HG03045 (cell line): ENCODE measurements at regions not wholly inside any gene's neighbourhood (a gene's known extent, or its start where the extent isn't known, plus 50 kb on each side); places are given as distances from the start of the nearest gene placed in this dataset.

Source experiments
- ATAC-seq: cut with Tn5 transposase; IDR thresholded peaks from one replicate; pipeline ENCODE4 v1.9.1; 2021; ENCODE audit warnings: mild to moderate bottlenecking, moderate library complexity; ENCODE audit not compliant: unreplicated experiment

DNA sequence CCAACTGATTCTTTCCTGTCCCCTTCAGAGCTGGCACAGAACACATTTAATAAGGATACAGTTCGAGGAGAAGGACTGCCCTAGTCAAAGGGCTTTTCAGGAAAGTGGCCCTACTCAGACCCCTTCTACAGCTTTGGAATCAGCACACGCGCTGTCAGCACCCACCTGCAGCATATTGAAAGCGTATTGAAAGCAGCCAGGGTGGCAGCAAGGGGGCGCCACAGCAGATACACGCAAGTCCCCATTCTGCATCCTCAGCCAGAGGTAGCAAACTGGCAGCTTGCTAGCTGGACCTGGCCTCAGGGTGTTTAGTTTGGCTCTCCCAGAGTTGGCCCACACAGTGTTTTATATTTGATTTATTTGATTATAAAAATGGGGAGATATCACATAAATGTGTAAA lies 101.0 kb upstream of the NT5C1B start:
- ATAC-seq, result no peak

DNA sequence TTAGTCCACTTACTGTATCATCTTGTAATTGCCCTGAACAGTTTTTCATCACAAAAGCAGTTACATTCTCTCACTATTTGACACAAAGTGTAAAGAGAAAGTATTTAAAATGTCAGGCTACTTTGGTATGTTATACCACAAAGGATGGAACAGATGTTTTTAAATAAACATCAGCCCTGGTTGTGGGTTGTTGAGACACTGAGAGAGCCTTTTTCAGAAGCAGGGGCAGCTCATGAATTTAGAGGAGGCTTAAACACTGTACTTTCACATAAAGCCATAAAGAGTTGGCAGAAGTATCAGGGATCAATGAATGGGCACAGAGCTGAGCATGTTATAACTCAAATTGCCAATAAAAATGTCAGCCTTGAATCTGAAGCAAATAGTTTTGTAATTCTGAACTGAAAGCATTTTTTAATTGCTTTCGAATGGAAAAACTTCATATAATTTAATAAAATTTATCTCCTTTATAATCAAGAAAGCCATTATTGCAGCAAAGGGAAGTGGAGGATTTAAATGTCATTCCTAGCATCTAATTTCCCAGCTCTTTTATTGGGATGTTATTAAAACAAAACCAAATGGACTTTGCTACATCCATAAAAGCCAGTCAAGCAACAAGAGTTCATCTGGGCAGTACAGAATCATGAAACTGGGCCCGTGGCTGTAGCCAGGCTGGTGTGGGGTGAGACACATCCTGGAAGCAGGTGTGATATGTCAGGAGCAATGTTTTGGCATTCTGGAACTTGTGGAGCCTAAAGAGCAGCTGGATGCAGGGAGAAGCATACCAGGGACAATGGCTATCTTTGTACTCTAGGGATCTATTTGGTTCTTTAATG lies 95.1 kb upstream of the NT5C1B start:
- ATAC-seq, result no peak

DNA sequence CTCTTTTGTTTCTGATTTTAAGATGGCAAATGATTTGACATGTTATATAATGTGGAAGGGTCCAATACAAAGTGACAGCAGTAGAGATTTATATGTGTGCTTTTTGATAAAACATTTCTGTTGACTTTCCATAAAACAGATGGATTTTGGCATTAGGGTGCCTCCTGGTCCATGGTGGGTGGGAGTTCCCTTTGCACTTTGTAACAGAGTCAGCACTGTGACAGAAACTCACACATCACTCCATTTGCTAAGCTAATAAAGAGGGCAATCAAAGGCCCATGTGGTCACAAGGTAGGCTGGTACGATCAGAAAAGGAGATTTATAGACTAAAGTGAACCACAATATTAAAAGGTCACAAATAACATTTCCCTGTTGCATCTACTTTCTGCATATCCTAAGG lies 93.3 kb upstream of the NT5C1B start:
- ATAC-seq, result no peak

DNA sequence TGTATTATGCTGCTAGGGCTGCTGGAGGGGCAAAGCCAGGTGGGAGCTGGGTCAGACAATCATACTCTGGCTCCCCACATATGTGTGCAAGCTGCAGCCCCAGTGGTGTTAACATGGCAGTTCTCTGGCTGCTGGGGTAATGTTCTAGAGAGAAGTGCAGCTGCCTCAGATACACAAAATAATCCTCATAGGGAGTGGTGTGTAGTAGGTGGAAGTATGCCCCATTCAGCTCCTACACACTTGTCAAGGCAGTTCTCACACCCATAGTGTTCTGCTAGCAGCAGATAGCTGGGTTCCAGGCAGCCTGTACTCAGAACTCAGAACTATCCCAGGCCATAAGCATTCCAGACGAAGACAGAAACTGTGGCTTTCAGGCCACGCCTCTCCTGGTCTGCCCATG lies 87.9 kb upstream of the NT5C1B start:
- ATAC-seq, result no peak

DNA sequence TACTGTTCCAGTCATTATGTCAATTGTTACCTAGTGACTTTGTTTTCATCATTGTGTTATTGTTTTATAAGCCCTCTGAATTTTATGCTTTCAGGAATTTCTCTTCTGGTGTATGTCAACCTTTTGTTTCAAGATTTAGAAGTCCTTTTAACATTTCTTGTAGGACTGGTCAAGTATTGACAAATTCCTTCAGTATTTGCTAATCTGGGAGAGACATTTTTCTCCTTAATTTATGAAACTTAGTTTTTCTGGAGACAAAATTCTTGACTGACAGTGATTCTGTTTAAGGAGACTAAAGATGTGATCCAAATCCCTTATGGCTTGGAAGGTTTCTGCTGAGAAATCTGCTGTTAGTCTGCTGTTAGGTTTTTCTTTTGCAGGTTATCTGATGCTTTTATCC lies 84.9 kb upstream of the NT5C1B start:
- ATAC-seq, result no peak

DNA sequence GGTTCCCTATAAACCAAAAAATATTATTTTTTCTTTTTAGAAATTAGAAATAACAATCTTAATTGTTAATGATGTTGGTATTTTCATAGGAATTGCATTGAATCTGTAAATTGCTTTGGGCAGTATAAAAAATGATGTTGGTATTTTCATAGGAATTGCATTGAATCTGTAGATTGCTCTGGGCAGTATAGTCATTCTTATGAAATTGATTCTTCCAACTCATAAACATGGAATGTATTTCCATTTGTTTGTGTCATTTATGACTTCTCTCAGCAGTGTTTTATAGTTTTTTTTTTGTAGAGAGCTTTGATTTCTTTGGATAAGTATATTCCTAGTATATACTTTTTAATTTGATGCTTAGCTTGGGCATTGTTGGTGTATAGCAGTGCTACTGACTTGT lies 82.0 kb upstream of the NT5C1B start:
- ATAC-seq, result no peak

DNA sequence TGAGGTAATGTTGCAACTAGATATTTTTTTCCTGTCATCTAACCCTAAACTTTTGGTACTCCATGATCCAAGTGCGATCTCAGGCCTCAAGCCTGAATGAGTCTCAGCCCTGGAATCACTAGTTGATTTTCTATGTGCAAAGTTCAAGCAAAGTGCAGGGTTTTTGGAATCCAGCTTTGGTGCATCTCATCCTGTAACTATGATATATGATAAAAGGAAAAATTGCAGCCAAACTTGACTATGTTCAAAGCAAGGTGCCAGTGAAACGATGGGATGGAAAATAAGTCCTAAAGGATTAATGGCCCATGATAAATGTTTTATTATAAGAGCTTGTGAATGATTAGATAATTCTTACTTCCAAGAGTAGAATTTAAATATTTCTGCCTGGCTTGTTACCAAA lies 78.9 kb upstream of the NT5C1B start:
- ATAC-seq, result no peak

DNA sequence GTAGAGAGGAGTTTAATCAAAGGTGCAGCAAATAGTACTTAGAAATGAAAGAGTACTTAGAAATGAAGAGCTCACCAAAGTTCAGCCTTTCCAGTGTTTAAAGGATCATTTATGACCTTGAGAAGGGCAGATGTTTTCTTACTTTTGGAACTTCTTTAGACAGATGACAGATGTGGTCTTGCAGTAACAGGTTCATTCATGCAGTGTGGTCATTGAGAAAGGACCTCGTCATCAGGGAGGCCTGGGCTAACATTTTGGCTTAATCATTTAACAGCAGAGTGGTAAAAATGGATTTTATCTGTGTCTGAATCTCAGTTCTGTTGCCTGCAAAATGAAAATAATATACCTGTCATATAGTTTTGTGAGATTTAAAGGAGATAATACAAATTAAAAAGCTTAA lies 75.1 kb upstream of the NT5C1B start:
- ATAC-seq, result no peak

DNA sequence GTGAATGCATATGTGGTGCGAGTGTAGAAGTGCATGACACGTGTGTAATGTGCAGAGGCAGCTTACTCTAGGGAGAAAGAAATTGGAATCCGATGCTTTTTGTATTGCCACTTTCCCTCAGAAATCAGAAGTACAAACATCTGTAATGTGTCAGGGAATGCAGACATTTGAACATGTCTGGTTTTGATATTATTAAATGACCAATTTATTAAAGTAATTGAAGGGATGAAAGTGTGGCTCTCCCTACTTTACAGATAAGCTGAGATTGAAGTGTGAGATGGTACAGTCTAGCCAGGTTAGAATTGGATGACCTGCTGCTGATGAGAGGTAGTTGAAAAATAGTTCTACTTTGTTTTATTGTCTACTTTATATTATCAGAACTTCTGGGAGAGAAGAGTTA lies 74.5 kb upstream of the NT5C1B start:
- ATAC-seq, result no peak

DNA sequence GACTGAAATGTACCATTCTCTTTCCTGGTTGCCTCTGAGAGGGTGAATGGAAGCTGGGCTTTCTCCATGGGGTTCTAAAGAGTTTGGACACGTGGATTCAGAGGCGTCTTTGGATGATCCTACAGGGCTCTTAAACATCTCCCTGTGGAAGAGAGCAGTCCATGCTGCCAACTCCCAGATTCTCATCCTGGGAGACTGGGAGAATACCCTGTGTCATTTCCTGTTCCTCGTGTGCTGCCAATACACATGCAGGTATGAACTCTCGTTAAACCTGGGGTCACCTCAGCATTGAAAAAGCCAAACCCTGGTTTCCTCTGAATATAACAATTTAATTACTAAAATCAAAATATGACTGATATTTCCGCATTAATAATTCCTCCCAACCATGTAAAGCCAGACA lies 73.3 kb upstream of the NT5C1B start:
- no peak for ATAC-seq

DNA sequence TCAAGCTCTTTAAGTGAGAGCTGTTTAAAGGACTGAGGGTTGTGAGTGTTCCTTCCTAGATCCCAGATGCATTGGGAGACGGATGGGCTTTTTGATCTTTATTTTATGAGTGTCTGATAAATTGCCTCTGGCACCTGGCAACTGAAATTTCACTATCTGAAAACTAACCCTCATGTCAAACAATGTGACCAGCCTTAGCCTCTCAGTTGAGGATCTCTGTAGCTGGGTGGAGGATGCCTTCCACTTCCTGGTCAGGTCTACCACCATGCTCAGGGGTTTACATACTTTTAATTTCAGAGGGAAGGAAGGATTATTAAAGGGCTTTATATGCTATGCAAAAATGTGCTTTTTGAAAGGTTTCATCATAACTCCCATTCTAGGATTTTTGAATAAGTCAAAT lies 70.5 kb upstream of the NT5C1B start:
- no peak for ATAC-seq

DNA sequence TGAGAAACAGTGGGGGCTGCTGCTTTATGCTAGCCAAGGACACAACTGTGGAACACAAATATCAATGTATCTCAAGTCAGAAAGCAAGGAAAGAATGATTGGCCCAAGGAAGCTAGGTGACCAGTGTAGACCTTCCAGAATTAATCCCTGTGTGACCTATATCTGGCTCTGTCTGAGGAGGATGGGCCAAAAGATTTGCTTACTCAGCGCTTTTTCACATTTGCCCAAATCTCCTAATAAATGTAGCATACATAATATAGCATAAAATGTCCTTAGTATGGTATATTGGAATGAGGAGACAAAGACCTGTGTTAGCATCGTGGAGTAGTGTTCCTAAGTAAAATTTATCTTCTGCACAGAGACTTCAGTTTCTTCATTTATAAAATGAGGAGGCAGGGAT lies 66.7 kb upstream of the NT5C1B start:
- ATAC-seq, result no peak

DNA sequence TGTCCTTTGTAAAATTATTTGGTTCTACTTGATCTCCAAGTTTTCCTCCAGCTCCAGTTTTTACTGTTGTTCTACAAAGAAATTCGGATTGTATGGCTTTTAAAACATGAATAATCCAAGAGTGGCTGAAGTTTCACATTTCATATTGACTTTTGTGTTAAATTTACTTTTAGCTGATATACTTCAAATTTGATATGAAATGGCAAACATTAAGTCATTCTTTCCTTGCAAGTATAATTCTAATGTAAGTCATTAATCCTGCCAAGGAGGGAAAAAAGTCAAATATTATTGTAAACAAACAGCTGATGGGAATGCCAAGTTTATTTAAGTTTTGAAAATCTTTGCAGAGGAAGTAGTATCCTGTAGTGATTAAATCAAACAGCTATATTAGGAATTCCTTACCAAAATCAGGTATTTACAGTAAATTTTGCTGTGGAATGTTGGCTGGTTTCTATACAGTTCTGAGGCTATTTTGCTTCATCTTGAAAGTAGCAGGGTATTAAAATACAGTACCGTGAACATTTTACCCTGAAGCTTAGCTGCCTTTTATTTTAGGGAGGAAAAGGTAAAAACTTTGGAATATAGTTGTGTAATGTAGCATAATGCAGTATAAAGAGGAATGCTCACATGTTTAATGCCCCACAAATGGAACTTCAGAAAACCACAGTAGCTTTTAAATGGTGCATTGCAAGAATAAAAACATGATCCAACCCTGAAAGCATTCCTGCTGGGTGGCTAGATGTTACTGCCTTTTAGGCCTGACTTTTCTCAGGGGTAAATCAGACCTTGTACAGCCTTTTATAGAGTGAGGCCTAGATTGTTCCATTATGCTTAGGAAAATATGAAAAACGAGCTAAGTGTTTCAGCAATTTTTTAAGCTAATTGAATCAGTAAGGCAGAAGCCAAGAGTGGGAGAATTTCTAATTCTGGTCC lies 62.7 kb upstream of the NT5C1B start:
- no peak for ATAC-seq

DNA sequence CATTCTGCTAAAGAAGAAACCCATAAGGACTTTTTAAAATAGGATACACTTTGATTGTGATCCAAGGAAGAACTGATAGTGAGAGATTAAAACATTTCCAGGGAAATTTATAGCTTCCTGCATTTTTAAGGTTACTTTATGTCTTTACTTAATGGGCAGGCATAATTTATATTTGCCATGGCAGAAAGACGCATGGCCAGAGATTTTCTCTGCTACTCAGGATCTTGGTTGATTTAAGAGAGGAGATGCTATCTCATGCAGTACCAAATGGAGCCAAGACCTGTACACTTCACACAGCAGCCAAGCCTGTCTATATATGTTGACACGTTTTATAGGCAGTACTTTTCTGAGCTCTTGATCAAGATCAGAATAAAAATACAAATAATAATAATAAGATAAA lies 60.9 kb upstream of the NT5C1B start:
- no peak for ATAC-seq

DNA sequence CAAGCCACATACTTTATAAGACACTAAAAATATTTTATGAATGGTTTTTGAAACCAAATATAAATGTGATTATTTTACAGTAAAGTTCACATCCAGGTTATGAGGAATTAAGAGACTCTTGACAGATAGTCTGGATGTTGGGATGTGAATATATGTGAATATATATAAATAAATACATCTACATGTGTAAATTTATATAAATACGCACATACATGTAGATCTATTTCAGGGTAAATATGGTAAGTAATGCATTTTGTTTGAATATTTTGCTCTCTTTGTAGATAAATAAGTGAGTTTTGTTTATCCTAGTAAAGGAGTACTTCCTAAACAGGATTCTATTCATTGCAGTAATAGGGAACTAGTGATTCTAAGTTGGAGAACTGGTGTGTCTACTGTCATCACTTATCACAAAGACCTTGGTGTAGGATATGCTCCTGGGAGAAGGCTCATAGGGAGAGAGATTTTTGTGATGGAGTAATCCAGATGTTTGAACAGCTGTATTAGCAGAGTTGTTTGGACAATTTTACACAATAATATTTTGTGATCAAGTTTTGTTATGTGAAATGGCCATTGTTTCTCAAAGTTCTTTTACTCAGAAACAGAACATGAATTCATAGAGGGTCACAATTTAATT lies 60.2 kb upstream of the NT5C1B start:
- no peak for ATAC-seq

DNA sequence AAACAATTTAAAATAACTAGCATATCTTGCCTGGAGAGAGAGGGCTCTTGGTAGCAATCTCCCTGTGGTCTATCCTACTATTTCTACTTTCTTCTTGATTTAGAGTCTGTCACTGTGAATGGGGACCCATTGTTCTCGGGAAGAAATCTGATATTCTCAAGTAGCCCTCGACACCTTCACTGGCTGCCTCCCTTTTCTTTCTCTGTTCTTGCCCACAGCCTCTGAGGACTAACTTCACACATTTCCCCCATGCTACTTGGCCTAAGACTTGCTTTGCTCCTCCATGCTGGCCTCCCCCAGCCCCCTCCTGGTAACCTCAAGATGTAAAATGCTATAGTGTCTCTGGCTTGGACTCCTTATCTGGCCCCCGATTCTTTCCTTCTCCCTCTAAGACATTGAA lies 58.8 kb upstream of the NT5C1B start:
- no peak for ATAC-seq

DNA sequence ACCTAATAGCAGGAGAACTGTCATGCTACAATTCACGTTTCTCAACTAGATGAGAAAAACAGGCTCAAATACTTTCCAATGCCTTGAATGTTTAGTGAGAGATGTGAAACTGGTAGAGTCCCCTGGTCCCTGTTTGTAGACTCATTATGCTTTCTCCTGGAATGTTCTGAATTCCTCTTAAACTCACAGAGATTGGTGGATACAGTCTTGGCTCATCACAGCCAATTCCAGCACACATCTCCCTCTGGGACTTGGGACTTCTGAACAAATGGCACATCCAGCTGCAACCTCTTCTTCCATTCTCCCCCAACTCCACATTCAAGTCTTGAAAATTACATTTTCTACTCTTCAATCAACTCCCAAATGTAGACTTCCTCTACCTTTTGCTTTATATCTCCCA lies 58.4 kb upstream of the NT5C1B start:
- ATAC-seq, result no peak

DNA sequence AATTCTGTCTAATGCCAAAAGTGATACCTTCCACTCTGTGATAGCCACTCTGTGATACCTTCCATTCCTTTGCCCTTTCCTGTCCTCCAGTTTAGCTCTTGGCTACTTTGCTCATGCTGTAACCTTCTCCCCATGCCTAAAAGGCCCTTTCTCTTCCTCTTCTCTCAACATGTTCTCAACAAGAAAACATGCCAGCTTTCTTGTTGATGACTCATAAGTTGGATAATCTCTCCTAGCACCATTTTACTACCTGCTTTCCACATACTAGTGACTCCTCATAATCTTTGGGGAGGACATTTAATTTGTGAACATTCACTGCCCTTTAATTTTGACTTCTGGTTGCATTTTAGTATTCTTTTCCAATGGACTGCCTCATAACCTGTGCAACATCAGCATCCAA lies 55.9 kb upstream of the NT5C1B start:
- ATAC-seq, result no peak

DNA sequence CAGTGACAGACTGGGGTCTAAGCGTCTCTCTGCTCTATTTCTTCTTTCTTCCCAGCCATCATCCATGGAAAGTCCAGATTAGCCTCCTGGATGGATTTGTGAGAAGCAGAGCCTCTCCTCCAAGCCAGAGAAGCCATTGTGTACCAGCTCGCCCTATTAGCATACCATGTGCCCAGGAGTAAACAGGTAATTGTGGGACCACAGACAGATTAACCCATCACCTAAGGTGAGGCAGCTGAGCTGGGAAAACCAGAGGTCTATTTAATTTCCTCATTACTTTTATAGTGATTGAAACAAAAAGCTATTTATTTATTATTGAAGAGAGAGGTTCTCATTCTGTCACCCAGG lies 54.7 kb upstream of the NT5C1B start:
- ATAC-seq, result no peak

DNA sequence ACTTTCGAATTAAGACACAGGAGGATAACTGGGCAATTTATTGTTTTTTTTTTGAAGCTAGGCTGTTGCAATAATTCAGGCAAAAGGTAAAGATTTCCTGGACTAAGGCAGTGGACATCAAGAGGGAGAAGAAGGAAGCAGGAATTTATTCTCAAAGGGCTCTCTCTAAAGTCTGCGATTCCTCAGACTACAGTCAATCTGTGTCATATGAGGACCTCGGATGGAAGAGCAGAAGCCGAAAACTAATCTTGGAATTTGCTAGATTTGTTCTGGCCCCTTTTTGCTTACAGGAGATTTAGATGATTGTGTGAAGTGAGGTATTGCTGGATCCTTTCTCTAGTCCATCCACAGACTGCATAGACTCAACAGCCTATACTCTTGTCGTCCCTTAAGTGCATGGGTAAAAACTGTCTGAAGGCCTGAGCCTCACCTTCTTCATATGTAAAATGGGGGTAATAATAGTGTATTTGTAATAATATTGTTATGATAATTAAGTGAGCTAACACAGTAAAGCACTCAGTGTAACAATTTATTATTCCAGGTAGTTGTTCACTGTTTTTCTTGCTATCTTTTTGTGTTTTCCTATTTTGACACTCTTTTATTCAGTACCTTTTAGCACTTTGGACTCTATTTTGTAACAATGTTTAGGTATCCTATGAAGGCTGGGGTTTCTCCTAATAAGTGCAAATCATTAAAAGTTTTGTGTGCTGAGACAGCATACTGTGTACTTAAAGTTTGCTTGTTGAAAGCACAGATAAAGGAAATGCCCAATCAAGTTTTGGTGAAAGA lies 54.2 kb upstream of the NT5C1B start:
- ATAC-seq, result no peak

DNA sequence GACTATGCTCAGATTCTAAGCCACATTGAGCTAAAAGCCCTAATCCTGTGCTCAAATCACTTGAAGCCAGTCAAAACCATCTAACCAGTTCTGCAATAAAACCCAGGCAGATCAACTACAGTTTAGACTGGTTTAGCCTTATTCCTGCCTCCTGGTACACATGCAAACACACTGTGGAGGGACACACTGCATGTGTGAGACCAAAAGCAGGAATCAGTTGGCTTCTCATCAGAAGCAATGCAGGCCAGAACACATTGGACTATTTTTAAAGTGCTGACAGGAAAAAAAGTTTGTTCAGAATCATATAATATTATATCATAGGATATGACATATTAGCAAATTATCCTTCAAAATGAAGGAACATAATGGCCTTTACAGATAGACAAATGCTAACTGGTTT lies 52.5 kb upstream of the NT5C1B start:
- ATAC-seq, result no peak
